GM19438 (cell line): ENCODE measurements at regions not wholly inside any gene's neighbourhood (a gene's known extent, or its start where the extent isn't known, plus 50 kb on each side); places are given as distances from the start of the nearest gene placed in this dataset.

Source experiments
- ATAC-seq: cut with Tn5 transposase; IDR thresholded peaks from one replicate; pipeline ENCODE4 v1.9.1; 2021; ENCODE audit warnings: low read depth; ENCODE audit not compliant: unreplicated experiment

- ATAC-seq = no peak
These were observed 136.0 kb upstream of the UBE2E2 start for GRCh38 chr3:23067116-23067515.

GRCh38 chr3:23068016-23068728 lies 135.0 kb upstream of the UBE2E2 start:
- ATAC-seq = no peak

GRCh38 chr3:23071296-23071695 lies 131.8 kb upstream of the UBE2E2 start:
- no peak for ATAC-seq

- ATAC-seq = no peak
These were observed 131.4 kb upstream of the UBE2E2 start for GRCh38 chr3:23071758-23072157.

- ATAC-seq = no peak
These were observed 130.4 kb upstream of the UBE2E2 start for GRCh38 chr3:23072693-23073092.

- ATAC-seq = no peak
These were observed 129.3 kb upstream of the UBE2E2 start for GRCh38 chr3:23073724-23074305.

GRCh38 chr3:23075496-23075895 lies 127.6 kb upstream of the UBE2E2 start:
- ATAC-seq = no peak

- no peak for ATAC-seq
These were observed 126.7 kb upstream of the UBE2E2 start for GRCh38 chr3:23076437-23076836.

- ATAC-seq = no peak
These were observed 126.0 kb upstream of the UBE2E2 start for GRCh38 chr3:23077126-23077525.

- no peak for ATAC-seq
These were observed 124.4 kb upstream of the UBE2E2 start for GRCh38 chr3:23078735-23079134.

- no peak for ATAC-seq
These were observed 123.2 kb upstream of the UBE2E2 start for GRCh38 chr3:23079976-23080375.

GRCh38 chr3:23083701-23084100 lies 119.4 kb upstream of the UBE2E2 start:
- no peak for ATAC-seq

- ATAC-seq = no peak
These were observed 118.8 kb upstream of the UBE2E2 start for GRCh38 chr3:23084367-23084766.

GRCh38 chr3:23085261-23085660 lies 117.9 kb upstream of the UBE2E2 start:
- no peak for ATAC-seq

- ATAC-seq = no peak
These were observed 116.8 kb upstream of the UBE2E2 start for GRCh38 chr3:23086331-23086730.

GRCh38 chr3:23086831-23087230 lies 116.3 kb upstream of the UBE2E2 start:
- no peak for ATAC-seq

- ATAC-seq = no peak
These were observed 108.7 kb upstream of the UBE2E2 start for GRCh38 chr3:23094412-23094811.

GRCh38 chr3:23094890-23095462 lies 108.2 kb upstream of the UBE2E2 start:
- no peak for ATAC-seq

- no peak for ATAC-seq
These were observed 107.1 kb upstream of the UBE2E2 start for GRCh38 chr3:23096041-23096440.

- ATAC-seq = no peak
These were observed 104.1 kb upstream of the UBE2E2 start for GRCh38 chr3:23099021-23099420.

GRCh38 chr3:23099677-23100076 lies 103.5 kb upstream of the UBE2E2 start:
- ATAC-seq = no peak

- ATAC-seq = no peak
These were observed 103.0 kb upstream of the UBE2E2 start for GRCh38 chr3:23100106-23100505.
